Motor neuron (in vitro differentiated cells): ENCODE measurements at regions not wholly inside any gene's neighbourhood (a gene's known extent, or its start where the extent isn't known, plus 50 kb on each side); places are given as distances from the start of the nearest gene placed in this dataset.

Source experiments
- ATAC-seq, 8 experiments: fragments of 200-7000 bp; cut with Tn5 transposase; replicated peaks in 6 of 8; 2 replicates each; pipeline ENCODE4 v1.8.0; 2021; ENCODE audit warnings: mild to moderate bottlenecking in 8 of 8, moderate library complexity in 8 of 8
- H3K27ac ChIP-seq, 2 donors: fragments of 250-450 bp; sonication (Bioruptor Pico); 2 replicates each; pipeline ENCODE4 v1.9.0; 2021; ENCODE audit warnings: antibody characterized with exemption in 2 of 2, mild to moderate bottlenecking in 2 of 2, moderate library complexity in 1 of 2
- H3K4me1 ChIP-seq, 2 donors: fragments of 250-450 bp; sonication (Bioruptor Pico); replicated peaks in 1 of 2; 2 replicates each; pipeline ENCODE4 v1.6.1; 2021; ENCODE audit warnings: antibody characterized with exemption in 2 of 2, mild to moderate bottlenecking in 2 of 2, moderate library complexity in 1 of 2
- H3K4me3 ChIP-seq, 5 donors: fragments of 250-450 bp; sonication (Bioruptor Pico); 2 replicates each; pipeline ENCODE4 v1.9.0; 2021; ENCODE audit warnings: antibody characterized with exemption in 5 of 5, mild to moderate bottlenecking in 5 of 5, moderate library complexity in 4 of 5
- WGBS, 10 experiments: fragments of 450-650 bp; shearing (Covaris generic); methylation state at CpG; one replicate each; pipeline ENCODE4 v1.0.0; 2022; 5-methylcytosine and 5-hydroxymethylcytosine counted together
- in situ Hi-C, 9 experiments: fragments of 400-800 bp; cut with MboI; loops; one replicate each; pipeline ENCODE4 v1.15.0; 2021; ENCODE audit warnings: low sequenced_read_pairs in 9 of 9, low pct_unique_long_range_greater_than_20kb in 2 of 9; ENCODE audit not compliant: unreplicated experiment in 9 of 9

- 83 to 98% (median 93%) methylated on average over 1 to 5 of the region's 5 CpGs for WGBS, 10 experiments
- Histone ChIP-seq H3K4me1 (no peaks in the 10 kb centered on the region), H3K27ac (no peak overlapping the region), H3K4me3 (no peak overlapping the region)
- in situ Hi-C loops: no loop called here
- no peak for ATAC-seq
Observed at GRCh38 chr5:58403822-58404433, 56.0 kb downstream of the PLK2 start.

- WGBS, 10 experiments: 71 to 92% (median 82%) methylated on average over 1 to 2 of the region's 2 CpGs; no CpG with 5 or more reads in 6 of the 10 experiments
- H3K4me1 ChIP-seq: no peaks in the 10 kb centered on the region
- no peak overlapping the region for H3K4me3 ChIP-seq
- no peak overlapping the region for H3K27ac ChIP-seq
- ATAC-seq: no peak
- in situ Hi-C loops: no loop called here
Observed at GRCh38 chr5:58401701-58402100, 58.2 kb downstream of the PLK2 start.

DNA sequence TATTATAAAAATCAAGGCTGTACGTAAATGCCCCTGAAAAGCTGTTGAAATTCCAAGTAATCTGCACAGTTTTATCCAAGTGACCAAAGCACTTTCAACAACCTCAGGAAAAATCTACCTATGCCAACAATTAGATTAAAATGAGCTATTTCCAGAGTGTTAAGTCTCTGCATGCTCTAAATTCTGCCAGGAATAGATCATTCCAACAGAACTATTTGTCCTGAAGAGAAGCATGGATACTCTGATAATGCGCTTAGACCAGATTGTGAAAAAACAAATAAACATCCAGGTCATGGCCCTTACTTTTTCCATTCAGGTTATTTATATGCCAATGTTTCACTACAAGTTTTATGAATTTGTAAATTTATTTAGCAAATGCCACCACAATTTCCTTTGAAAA, 59.1 kb downstream of the PLK2 start:
- no peak overlapping the region for H3K4me3 ChIP-seq
- WGBS, 10 experiments: 80 to 100% (median 97%) methylated on average over 1 to 2 of the region's 2 CpGs; no CpG with 5 or more reads in 3 of the 10 experiments
- ATAC-seq: peak in 1 of 8 experiments; percentile 28
- H3K27ac ChIP-seq: no peak overlapping the region
- no peaks in the 10 kb centered on the region for H3K4me1 ChIP-seq
- in situ Hi-C loops: no loop called here

DNA sequence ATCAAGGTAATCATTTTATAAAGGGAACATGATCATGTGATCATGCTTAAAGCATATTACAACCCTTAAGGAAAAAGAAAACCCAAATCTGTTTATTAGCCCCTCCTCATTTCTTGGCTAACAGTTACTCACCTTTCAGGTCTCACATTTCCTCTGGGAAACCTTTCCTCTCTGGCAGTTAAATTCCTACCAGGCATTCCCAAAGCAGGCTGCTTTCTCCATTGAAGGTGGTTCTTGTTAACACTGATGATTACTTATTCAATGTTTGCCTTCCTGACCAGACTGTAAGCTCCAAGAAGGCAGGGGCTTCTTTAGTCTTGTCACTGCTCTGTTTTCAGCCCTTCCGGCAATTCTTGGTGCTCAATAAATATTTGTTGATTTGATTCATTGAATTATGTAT, 59.9 kb downstream of the PLK2 start:
- peak in 1 of 8 experiments; percentile 32 for ATAC-seq
- no peak overlapping the region for H3K4me3 ChIP-seq
- no peaks in the 10 kb centered on the region for H3K4me1 ChIP-seq
- H3K27ac ChIP-seq: no peak overlapping the region
- in situ Hi-C loops: no loop called here
- WGBS, 10 experiments: 83 to 100% (median 88%) methylated on average over 1 of the region's 1 CpG; no CpG with 5 or more reads in 5 of the 10 experiments

GRCh38 chr5:58394339-58394738, 65.5 kb downstream of the PLK2 start:
- WGBS, 10 experiments: 43 to 100% (median 89%) methylated on average over 1 to 2 of the region's 2 CpGs; no CpG with 5 or more reads in 1 of the 10 experiments
- in situ Hi-C loops: no loop called here
- peak in 2 of 8 experiments; percentile 41 to 79 for ATAC-seq

DNA sequence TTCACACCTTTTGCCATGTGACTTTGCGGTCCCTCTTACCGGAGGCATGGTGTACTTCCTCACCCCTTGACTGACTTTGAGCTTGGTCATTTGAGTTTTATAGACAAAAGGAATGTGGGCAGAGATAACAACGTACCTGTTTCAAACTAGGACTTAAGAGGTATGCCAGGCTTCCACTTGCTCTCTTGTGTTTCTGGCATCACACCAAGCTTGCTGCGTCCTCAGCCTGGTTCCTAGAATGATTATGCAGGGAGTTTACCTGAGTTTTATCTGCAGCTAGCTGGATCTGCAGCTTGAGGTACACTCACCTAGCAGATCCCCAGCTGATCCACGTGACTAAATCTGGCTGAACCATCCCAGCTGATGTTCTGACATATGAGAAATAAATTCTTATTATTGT, 66.2 kb downstream of the PLK2 start:
- Histone ChIP-seq H3K27ac (no peak overlapping the region), H3K4me3 (no peak overlapping the region), H3K4me1 (peaks cover 0 to 4% of the 10 kb centered on the region in 2 donors)
- ATAC-seq: no peak
- WGBS, 10 experiments: 0 to 100% (median 50%) methylated on average over 1 to 5 of the region's 5 CpGs
- in situ Hi-C loops: no loop called here

More at GRCh38 chr5:58394339-58394738, 65.5 kb downstream of the PLK2 start:
- no peak overlapping the region for H3K27ac ChIP-seq
- H3K4me3 ChIP-seq: no peak overlapping the region
- H3K4me1 ChIP-seq: peaks cover 0 to 4% of the 10 kb centered on the region in 2 donors

DNA sequence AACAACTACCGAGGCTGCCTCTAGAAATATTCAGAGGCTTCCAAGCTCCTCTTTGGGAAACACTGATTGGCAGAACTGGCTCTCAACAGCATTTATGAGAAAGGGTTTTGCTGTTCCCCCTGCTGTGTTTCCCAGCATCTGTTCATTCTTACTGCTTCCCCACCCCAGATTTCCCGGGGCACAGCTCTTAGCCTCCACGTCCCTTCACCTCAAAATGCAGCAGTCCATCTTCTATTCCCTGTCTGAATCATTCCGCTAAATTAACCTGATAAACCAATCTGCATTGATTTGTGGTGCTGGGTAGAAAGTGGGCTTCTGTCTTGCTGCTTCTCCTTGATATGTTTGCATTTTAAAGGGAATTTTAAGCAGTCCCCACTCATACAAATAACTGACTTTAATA, 67.4 kb downstream of the PLK2 start:
- H3K4me1 ChIP-seq: peaks cover 0 to 4% of the 10 kb centered on the region in 2 donors
- in situ Hi-C loops: no loop called here
- no peak overlapping the region for H3K4me3 ChIP-seq
- no peak overlapping the region for H3K27ac ChIP-seq
- ATAC-seq: peak in 4 of 8 experiments; percentile 28 to 42 (median 36)
- 22 to 76% (median 48%) methylated on average over 2 to 4 of the region's 4 CpGs; no CpG with 5 or more reads in 3 of the 10 experiments for WGBS, 10 experiments

DNA sequence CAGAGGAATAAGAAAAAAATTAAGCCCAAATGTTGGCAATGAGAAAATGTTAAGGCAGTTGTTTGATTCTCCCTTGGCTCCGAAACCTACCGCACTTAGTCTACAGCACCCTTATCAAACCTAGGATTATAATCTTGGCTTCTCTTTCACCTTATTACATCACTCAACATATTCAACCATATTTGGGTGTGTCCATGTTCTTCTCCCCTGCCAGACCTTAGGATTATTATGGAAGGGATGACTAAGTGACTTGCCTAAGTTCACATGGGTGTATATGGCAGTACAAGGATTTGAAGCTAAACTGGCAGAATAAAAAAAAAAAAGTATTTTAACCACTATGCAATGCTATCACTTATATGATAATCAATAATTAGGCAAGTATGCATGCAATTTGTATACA, 76.4 kb downstream of the PLK2 start:
- peak in 2 of 8 experiments; percentile 84 to 87 for ATAC-seq
- H3K27ac ChIP-seq: no peak overlapping the region
- WGBS, 10 experiments: 58 to 100% (median 100%) methylated on average over 1 to 2 of the region's 2 CpGs; no CpG with 5 or more reads in 1 of the 10 experiments
- in situ Hi-C loops: no loop called here
- H3K4me1 ChIP-seq: no peaks in the 10 kb centered on the region
- no peak overlapping the region for H3K4me3 ChIP-seq

GRCh38 chr5:58382131-58382534, 77.8 kb downstream of the PLK2 start:
- no peak for ATAC-seq
- no peaks in the 10 kb centered on the region for H3K4me1 ChIP-seq
- 60 to 100% (median 87%) methylated on average over 1 to 4 of the region's 4 CpGs; no CpG with 5 or more reads in 2 of the 10 experiments for WGBS, 10 experiments
- in situ Hi-C loops: no loop called here
- no peak overlapping the region for H3K4me3 ChIP-seq
- H3K27ac ChIP-seq: no peak overlapping the region

DNA sequence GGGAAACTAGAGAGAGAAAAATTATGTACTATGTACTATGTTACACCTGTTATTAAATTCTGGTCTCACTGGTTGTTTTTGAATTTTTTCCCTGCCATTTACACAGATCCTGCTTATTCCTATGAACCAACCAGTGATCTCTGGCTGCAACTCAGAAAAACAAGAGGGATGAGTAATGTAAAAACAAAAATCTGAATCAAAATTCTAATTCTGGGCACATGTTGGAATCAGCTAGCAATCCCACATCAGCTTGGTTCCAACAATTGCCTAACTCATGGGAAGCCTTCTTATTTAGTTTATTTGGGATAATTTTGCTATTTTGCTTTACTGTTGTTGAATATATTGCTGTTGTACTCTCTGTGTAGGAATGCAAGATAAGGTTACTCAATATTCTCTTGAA, 78.3 kb downstream of the PLK2 start:
- Histone ChIP-seq H3K4me1 (no peaks in the 10 kb centered on the region), H3K4me3 (no peak overlapping the region), H3K27ac (no peak overlapping the region)
- no peak for ATAC-seq
- in situ Hi-C loops: no loop called here

GRCh38 chr5:58380655-58381054, 79.2 kb downstream of the PLK2 start:
- no peak for ATAC-seq
- in situ Hi-C loops: no loop called here
- Histone ChIP-seq H3K4me1 (no peaks in the 10 kb centered on the region), H3K4me3 (no peak overlapping the region), H3K27ac (no peak overlapping the region)

- Histone ChIP-seq H3K4me3 (no peak overlapping the region), H3K27ac (no peak overlapping the region), H3K4me1 (no peaks in the 10 kb centered on the region)
- no peak for ATAC-seq
- WGBS, 10 experiments: 43 to 92% (median 81%) methylated on average over 2 to 6 of the region's 6 CpGs
- in situ Hi-C loops: no loop called here
Observed at GRCh38 chr5:58378613-58379390, 81.1 kb downstream of the PLK2 start.

DNA sequence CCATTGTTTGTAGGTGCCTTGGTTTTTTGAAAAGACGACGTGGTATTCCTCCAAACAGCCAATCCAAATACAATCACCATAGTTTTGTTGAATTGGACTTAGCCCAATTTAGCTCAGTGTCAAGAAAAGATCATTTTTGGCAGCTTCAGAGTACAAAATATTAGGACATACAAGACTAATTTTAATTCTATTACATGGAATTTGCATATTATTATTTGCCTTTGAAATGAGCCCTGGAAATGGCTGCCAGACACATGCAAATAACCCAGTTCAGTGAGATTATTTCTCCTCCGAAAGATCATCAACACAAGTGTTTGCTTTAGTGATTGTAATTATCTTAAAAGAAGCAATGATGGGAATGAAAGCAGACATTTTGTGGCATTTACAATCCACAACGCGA, 89.3 kb downstream of the PLK2 start:
- H3K4me3 ChIP-seq: no peak overlapping the region
- H3K4me1 ChIP-seq: no peaks in the 10 kb centered on the region
- 64 to 100% (median 83%) methylated on average over 1 to 5 of the region's 5 CpGs for WGBS, 10 experiments
- in situ Hi-C loops: no loop called here
- no peak overlapping the region for H3K27ac ChIP-seq
- ATAC-seq: no peak
